ENCODE measurements at regions not wholly inside any gene's neighbourhood (a gene's known extent, or its start where the extent isn't known, plus 50 kb on each side); places are given as distances from the start of the nearest gene placed in this dataset.

DNA sequence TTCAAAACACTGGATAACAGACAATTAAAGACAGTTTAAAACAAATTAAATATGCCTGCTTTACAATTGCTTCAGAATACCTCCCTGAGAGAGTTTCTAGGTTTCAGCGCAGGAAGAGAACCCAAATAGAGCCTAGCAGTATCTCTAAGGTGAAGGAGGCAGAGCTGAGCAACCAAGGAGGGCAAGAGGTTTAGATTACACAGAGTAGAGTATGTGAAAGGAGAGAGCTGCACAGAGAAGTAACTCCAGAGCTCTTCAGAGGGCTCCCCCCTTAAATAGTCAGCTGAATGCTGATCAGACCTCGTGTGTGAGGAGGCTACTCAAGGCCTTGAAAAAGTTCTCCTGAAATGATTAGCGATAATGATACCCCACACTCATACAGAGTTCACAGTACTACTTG, 386.5 kb upstream of the TCF4 start:
- Histone ChIP-seq H3K4me3 (no peak overlapping the region), H3K36me3 (no peaks in the 10 kb centered on the region), H2AFZ (replicated peaks) (no peak overlapping the region), H3K4me1 (no peaks in the 10 kb centered on the region), H3K9ac (no peak overlapping the region), H3K79me2 (ENCODE audit: low read depth) (no peaks in the 10 kb centered on the region), H3K27ac (no peak overlapping the region), H3K9me3 (ENCODE audit: low read depth) (no peaks in the 10 kb centered on the region), H3K4me2 (no peak overlapping the region), H4K20me1 (ENCODE audit: low read depth) (no peaks in the 10 kb centered on the region), H3K27me3 (no peaks in the 10 kb centered on the region), H3F3A (ENCODE audit: low read depth) (no peaks in the 10 kb centered on the region)
- Mint-ChIP-seq H3K4me3 (no peak overlapping the region), H3K9me3 (peaks cover 4% of the 10 kb centered on the region), H3K36me3 (no peaks in the 10 kb centered on the region), H3K27ac (no peak overlapping the region), H3K27me3 (ENCODE audit: insufficient read depth, low read depth) (peaks cover 2% of the 10 kb centered on the region), H3K4me1 (no peaks in the 10 kb centered on the region)
- TF ChIP-seq, protein P1, sequence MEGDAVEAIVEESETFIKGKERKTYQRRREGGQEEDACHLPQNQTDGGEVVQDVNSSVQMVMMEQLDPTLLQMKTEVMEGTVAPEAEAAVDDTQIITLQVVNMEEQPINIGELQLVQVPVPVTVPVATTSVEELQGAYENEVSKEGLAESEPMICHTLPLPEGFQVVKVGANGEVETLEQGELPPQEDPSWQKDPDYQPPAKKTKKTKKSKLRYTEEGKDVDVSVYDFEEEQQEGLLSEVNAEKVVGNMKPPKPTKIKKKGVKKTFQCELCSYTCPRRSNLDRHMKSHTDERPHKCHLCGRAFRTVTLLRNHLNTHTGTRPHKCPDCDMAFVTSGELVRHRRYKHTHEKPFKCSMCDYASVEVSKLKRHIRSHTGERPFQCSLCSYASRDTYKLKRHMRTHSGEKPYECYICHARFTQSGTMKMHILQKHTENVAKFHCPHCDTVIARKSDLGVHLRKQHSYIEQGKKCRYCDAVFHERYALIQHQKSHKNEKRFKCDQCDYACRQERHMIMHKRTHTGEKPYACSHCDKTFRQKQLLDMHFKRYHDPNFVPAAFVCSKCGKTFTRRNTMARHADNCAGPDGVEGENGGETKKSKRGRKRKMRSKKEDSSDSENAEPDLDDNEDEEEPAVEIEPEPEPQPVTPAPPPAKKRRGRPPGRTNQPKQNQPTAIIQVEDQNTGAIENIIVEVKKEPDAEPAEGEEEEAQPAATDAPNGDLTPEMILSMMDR (IDR thresholded peaks at IDR 0.05), result no peak
- TF ChIP-seq EZH2phosphoT487 (IDR thresholded peaks at IDR 0.05), result no peak
- TF ChIP-seq EZH2 (IDR thresholded peaks at IDR 0.05), result no peak
- DNase-seq (ENCODE audit: low spot score), result no peak

DNA sequence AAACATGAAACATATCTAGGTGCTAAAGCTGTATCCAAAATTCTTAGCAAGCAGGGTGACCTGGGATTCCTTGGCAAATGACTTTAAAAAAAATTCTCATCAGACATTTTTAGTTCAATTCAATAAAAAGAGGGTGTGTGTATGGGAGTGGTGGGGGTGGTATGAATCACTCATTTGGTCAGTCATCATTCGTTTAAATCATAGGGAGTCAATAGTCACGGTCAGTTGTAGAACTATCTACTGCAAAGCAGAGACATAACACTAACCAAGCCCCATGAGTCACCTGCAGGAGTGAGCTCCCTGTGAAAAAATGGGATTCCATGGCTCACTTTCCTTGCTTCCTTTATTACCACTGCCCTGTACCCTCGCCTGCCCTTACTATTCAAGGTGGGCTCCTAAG, 380.6 kb upstream of the TCF4 start:
- H2AFZ ChIP-seq (replicated peaks), result no peak overlapping the region
- Mint-ChIP-seq H3K27me3 (ENCODE audit: insufficient read depth, low read depth) (no peaks in the 10 kb centered on the region), H3K4me1 (no peaks in the 10 kb centered on the region), H3K27ac (no peak overlapping the region), H3K4me3 (no peak overlapping the region), H3K36me3 (no peaks in the 10 kb centered on the region), H3K9me3 (no peaks in the 10 kb centered on the region)
- no peaks in the 10 kb centered on the region for H4K20me1 ChIP-seq (ENCODE audit: low read depth)
- H3K4me1 ChIP-seq, result peaks cover 8% of the 10 kb centered on the region
- H3K36me3 ChIP-seq, result no peaks in the 10 kb centered on the region
- no peak overlapping the region for H3K9ac ChIP-seq
- TF ChIP-seq, protein P1 (IDR thresholded peaks at IDR 0.05), result no peak
- TF ChIP-seq EZH2 (IDR thresholded peaks at IDR 0.05), result no peak
- no peak for TF ChIP-seq EZH2phosphoT487 (IDR thresholded peaks at IDR 0.05)
- no peak overlapping the region for H3K4me3 ChIP-seq
- no peaks in the 10 kb centered on the region for H3K9me3 ChIP-seq (ENCODE audit: low read depth)
- no peak overlapping the region for H3K4me2 ChIP-seq
- H3F3A ChIP-seq (ENCODE audit: low read depth), result no peaks in the 10 kb centered on the region
- H3K79me2 ChIP-seq (ENCODE audit: low read depth), result no peaks in the 10 kb centered on the region
- no peaks in the 10 kb centered on the region for H3K27me3 ChIP-seq
- no peak overlapping the region for H3K27ac ChIP-seq
- no peak for DNase-seq (ENCODE audit: low spot score)

DNA sequence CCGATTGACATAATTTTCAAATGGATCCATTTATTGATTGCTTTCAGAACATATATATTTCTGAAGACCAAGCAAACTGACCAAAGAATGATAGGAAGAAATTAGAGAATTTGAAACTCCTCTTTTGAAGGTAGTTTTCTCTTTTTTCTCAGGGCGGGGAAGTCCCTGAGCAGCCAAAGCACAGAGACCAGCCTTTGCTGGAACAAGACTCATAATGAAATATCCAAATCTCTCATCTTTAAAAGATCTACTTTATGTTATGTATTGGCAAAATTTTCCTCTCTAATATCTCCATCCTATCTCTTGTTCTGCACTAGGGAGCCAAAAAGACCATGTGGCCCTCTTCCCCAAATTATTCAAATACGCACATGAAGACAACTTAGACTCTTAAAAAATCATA, 379.0 kb upstream of the TCF4 start:
- Histone ChIP-seq H4K20me1 (ENCODE audit: low read depth) (no peaks in the 10 kb centered on the region), H3F3A (ENCODE audit: low read depth) (no peaks in the 10 kb centered on the region), H3K79me2 (ENCODE audit: low read depth) (no peaks in the 10 kb centered on the region), H3K9me3 (ENCODE audit: low read depth) (no peaks in the 10 kb centered on the region), H3K4me3 (no peak overlapping the region), H3K9ac (no peak overlapping the region), H3K27me3 (no peaks in the 10 kb centered on the region), H2AFZ (replicated peaks) (no peak overlapping the region), H3K36me3 (no peaks in the 10 kb centered on the region), H3K4me1 (peaks cover 10% of the 10 kb centered on the region), H3K4me2 (no peak overlapping the region), H3K27ac (no peak overlapping the region)
- Mint-ChIP-seq H3K4me3 (no peak overlapping the region), H3K4me1 (no peaks in the 10 kb centered on the region), H3K27me3 (ENCODE audit: insufficient read depth, low read depth) (no peaks in the 10 kb centered on the region), H3K27ac (no peak overlapping the region), H3K9me3 (no peaks in the 10 kb centered on the region), H3K36me3 (no peaks in the 10 kb centered on the region)
- no peak for DNase-seq (ENCODE audit: low spot score)
- TF ChIP-seq EZH2 (IDR thresholded peaks at IDR 0.05), result no peak
- TF ChIP-seq, protein P1 (IDR thresholded peaks at IDR 0.05), result no peak
- no peak for TF ChIP-seq EZH2phosphoT487 (IDR thresholded peaks at IDR 0.05)

DNA sequence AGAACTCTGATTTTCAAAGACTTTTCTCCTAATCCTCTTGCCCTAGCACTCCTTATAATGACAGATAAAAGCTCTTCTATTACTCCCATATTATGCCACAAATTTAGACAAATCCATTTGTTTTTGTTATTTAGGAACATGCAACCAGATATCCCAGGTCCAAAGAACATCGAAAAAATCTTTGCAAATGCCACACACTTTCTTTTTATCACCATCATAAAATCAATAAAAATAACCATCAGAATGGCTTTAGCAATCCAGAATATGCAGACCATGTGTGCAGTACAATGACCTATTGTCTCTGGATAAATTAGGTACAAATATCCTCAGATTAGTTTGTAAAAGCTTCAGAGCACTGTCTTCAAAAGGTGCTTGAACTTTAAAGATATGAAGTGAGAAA, 376.2 kb upstream of the TCF4 start:
- TF ChIP-seq EZH2 (IDR thresholded peaks at IDR 0.05), result no peak
- TF ChIP-seq, protein P1 (IDR thresholded peaks at IDR 0.05), result no peak
- no peak for TF ChIP-seq EZH2phosphoT487 (IDR thresholded peaks at IDR 0.05)
- Histone ChIP-seq H3K36me3 (no peaks in the 10 kb centered on the region), H3K27ac (no peak overlapping the region), H3K4me1 (peaks cover 15% of the 10 kb centered on the region), H3K4me2 (no peak overlapping the region), H3K27me3 (no peaks in the 10 kb centered on the region), H2AFZ (replicated peaks) (no peak overlapping the region), H4K20me1 (ENCODE audit: low read depth) (no peaks in the 10 kb centered on the region), H3F3A (ENCODE audit: low read depth) (no peaks in the 10 kb centered on the region), H3K79me2 (ENCODE audit: low read depth) (no peaks in the 10 kb centered on the region), H3K9me3 (ENCODE audit: low read depth) (no peaks in the 10 kb centered on the region), H3K9ac (no peak overlapping the region), H3K4me3 (no peak overlapping the region)
- H3K4me1 Mint-ChIP-seq, result no peaks in the 10 kb centered on the region
- no peak for DNase-seq (ENCODE audit: low spot score)
- no peaks in the 10 kb centered on the region for H3K36me3 Mint-ChIP-seq
- H3K27ac Mint-ChIP-seq, result no peak overlapping the region
- H3K27me3 Mint-ChIP-seq (ENCODE audit: insufficient read depth, low read depth), result no peaks in the 10 kb centered on the region
- H3K4me3 Mint-ChIP-seq, result no peak overlapping the region
- no peaks in the 10 kb centered on the region for H3K9me3 Mint-ChIP-seq
